M059J (cell line): ENCODE measurements at regions not wholly inside any gene's neighbourhood (a gene's known extent, or its start where the extent isn't known, plus 50 kb on each side); places are given as distances from the start of the nearest gene placed in this dataset.
"Not testable (repeated sequence)": the region's sequence is repeated elsewhere in the genome, so short reads cannot be mapped to it uniquely, and the experiment has no call there.

Experiments
- DNase-seq: peaks from one replicate; pipeline ENCODE4 v3.0.0-alpha.2; 2012; ENCODE audit warnings: low read depth

- DNase-seq = no peak
Observed at GRCh38 chr20:52434453-52434852, 242.9 kb upstream of the ZFP64 start.

GRCh38 chr20:52434041-52434425 is 242.5 kb upstream of the ZFP64 start:
- DNase-seq = no peak

- DNase-seq = no peak
Observed at GRCh38 chr20:52433326-52434040, 241.9 kb upstream of the ZFP64 start.

GRCh38 chr20:52432740-52433139 is 241.2 kb upstream of the ZFP64 start:
- DNase-seq = no peak

- DNase-seq = no peak
Observed at GRCh38 chr20:52429029-52429428, 237.4 kb upstream of the ZFP64 start.

- DNase-seq = no peak
Observed at GRCh38 chr20:52427960-52428359, 236.4 kb upstream of the ZFP64 start.

- DNase-seq = peak; percentile 21
Observed at GRCh38 chr20:52426856-52427255, 235.3 kb upstream of the ZFP64 start.

- no peak for DNase-seq
Observed at GRCh38 chr20:52425701-52426100, 234.1 kb upstream of the ZFP64 start.

GRCh38 chr20:52425253-52425652 is 233.7 kb upstream of the ZFP64 start:
- peak; percentile 64 for DNase-seq

GRCh38 chr20:52424357-52424942 is 232.9 kb upstream of the ZFP64 start:
- peak; percentile 15 for DNase-seq

GRCh38 chr20:52423536-52424140 is 232.1 kb upstream of the ZFP64 start:
- not testable (repeated sequence) for DNase-seq

GRCh38 chr20:52422574-52423336 is 231.2 kb upstream of the ZFP64 start:
- DNase-seq = peak; percentile 23

GRCh38 chr20:52420805-52421204 is 229.2 kb upstream of the ZFP64 start:
- DNase-seq = peak; percentile 18

GRCh38 chr20:52419205-52419604 is 227.6 kb upstream of the ZFP64 start:
- no peak for DNase-seq

- DNase-seq = no peak
Observed at GRCh38 chr20:52416953-52417352, 225.4 kb upstream of the ZFP64 start.

GRCh38 chr20:52411611-52412010 is 220.0 kb upstream of the ZFP64 start:
- no peak for DNase-seq

- DNase-seq = peak; percentile 44
Observed at GRCh38 chr20:52410731-52411234, 219.2 kb upstream of the ZFP64 start.

GRCh38 chr20:52410182-52410647 is 218.6 kb upstream of the ZFP64 start:
- peak; percentile 93 for DNase-seq

- no peak for DNase-seq
Observed at GRCh38 chr20:52405986-52406385, 214.4 kb upstream of the ZFP64 start.

GRCh38 chr20:52405417-52405816 is 213.8 kb upstream of the ZFP64 start:
- DNase-seq = peak; percentile 19

- no peak for DNase-seq
Observed at GRCh38 chr20:52404671-52405070, 213.1 kb upstream of the ZFP64 start.

GRCh38 chr20:52402950-52403349 is 211.4 kb upstream of the ZFP64 start:
- DNase-seq = no peak
